RWPE2 (cell line): ENCODE measurements at regions not wholly inside any gene's neighbourhood (a gene's known extent, or its start where the extent isn't known, plus 50 kb on each side); places are given as distances from the start of the nearest gene placed in this dataset.
A peak's percentile ranks its signal among the peaks of the same experiment; 100 is the strongest.

Experiments
- ATAC-seq: fragments of 200-7000 bp; cut with Tn5 transposase; 3 replicates; pipeline ENCODE4 v1.9.1; 2021; ENCODE audit warnings: low read depth
- DNase-seq: peaks from one replicate; pipeline ENCODE4 v3.0.0-alpha.2; 2020; ENCODE audit warnings: low spot score
- H3K27ac ChIP-seq: fragments of 450-650 bp; 2 replicates; pipeline ENCODE4 v1.5.1; 2017; ENCODE audit warnings: mild to moderate bottlenecking; ENCODE audit not compliant: poor library complexity, severe bottlenecking
- H3K27me3 ChIP-seq: fragments of 250-450 bp; sonication (Bioruptor Pico); 2 replicates; pipeline ENCODE4 v1.5.1; 2021; ENCODE audit warnings: mild to moderate bottlenecking, moderate library complexity; ENCODE audit not compliant: insufficient read depth, poor library complexity, severe bottlenecking
- H3K36me3 ChIP-seq: fragments of 250-450 bp; sonication (Bioruptor Pico); 2 replicates; pipeline ENCODE4 v1.5.1; 2020; ENCODE audit warnings: low read depth, mild to moderate bottlenecking, moderate library complexity
- H3K4me1 ChIP-seq: fragments of 250-450 bp; sonication (Bioruptor Pico); 2 replicates; pipeline ENCODE4 v1.5.1; 2021; ENCODE audit warnings: mild to moderate bottlenecking, moderate library complexity; ENCODE audit not compliant: insufficient read depth, poor library complexity, severe bottlenecking
- H3K4me3 ChIP-seq: fragments of 250-450 bp; sonication (Bioruptor Pico); 2 replicates; pipeline ENCODE4 v1.5.1; 2021; ENCODE audit warnings: mild to moderate bottlenecking, moderate library complexity; ENCODE audit not compliant: severe bottlenecking
- H3K9me3 ChIP-seq: fragments of 250-450 bp; sonication (Bioruptor Pico); 2 replicates; pipeline ENCODE4 v1.5.1; 2021; ENCODE audit warnings: mild to moderate bottlenecking, moderate library complexity; ENCODE audit not compliant: severe bottlenecking
- TF ChIP-seq, protein P1 (sequence below): fragments of 450-650 bp; IDR thresholded peaks from one replicate; pipeline ENCODE4 v1.5.1; 2017; ENCODE audit warnings: mild to moderate bottlenecking, moderate library complexity; ENCODE audit not compliant: poor library complexity, severe bottlenecking

DNA sequence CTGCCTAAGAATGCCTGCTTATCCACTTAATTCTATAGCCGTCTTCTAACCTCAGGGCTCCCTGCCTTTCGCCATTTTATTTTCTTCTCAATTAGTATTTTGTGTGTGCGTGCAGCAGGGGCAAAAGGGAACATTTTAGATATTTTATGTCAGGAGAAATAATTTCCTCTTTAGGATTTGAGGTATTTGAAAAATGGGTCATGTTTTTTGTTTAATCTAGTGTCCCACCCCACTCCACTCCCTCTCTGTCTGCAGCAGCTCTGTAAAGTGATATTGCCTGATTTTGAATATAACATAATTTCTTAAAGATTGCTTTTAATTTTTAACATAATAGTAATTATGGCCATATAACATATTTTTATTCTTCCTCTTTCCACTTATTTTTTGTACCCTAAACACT is 593.2 kb upstream of the DPPA4 start:
- ATAC-seq, result 0 out of 3 replicates have a peak, but pooled peaks have one; percentile 25
- Histone ChIP-seq H3K9me3 (no peaks in the 10 kb centered on the region), H3K27ac (peak overlapping the region; percentile 62), H3K36me3 (no peaks in the 10 kb centered on the region), H3K4me3 (no peak overlapping the region), H3K27me3 (no peaks in the 10 kb centered on the region), H3K4me1 (peaks cover 24% of the 10 kb centered on the region)
- TF ChIP-seq, protein P1, sequence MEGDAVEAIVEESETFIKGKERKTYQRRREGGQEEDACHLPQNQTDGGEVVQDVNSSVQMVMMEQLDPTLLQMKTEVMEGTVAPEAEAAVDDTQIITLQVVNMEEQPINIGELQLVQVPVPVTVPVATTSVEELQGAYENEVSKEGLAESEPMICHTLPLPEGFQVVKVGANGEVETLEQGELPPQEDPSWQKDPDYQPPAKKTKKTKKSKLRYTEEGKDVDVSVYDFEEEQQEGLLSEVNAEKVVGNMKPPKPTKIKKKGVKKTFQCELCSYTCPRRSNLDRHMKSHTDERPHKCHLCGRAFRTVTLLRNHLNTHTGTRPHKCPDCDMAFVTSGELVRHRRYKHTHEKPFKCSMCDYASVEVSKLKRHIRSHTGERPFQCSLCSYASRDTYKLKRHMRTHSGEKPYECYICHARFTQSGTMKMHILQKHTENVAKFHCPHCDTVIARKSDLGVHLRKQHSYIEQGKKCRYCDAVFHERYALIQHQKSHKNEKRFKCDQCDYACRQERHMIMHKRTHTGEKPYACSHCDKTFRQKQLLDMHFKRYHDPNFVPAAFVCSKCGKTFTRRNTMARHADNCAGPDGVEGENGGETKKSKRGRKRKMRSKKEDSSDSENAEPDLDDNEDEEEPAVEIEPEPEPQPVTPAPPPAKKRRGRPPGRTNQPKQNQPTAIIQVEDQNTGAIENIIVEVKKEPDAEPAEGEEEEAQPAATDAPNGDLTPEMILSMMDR, result no peak
- no peak for DNase-seq

DNA sequence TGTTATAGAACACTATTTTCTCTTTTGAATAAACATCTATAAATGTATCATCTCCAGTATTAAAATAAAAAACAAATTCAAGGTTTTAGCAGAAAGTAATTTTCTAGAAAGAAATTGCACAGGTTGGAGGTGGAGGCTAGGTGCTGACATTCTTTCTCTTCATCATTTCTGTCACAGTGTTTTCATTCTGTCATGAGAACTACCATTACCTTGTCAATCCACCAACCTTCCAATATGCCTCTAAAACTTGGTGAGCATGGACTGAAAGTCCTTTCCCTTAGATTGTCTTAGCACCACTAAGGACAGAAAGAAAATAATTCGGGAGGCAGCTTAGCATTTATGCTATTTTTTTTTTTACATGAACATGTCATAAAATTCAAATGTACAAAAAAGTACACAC is 596.2 kb upstream of the DPPA4 start:
- no peak overlapping the region for H3K27ac ChIP-seq
- H3K9me3 ChIP-seq, result no peaks in the 10 kb centered on the region
- H3K4me1 ChIP-seq, result peaks cover 10% of the 10 kb centered on the region
- DNase-seq (no peak), ATAC-seq (no peak)
- TF ChIP-seq, protein P1, result no peak
- H3K27me3 ChIP-seq, result no peaks in the 10 kb centered on the region
- H3K36me3 ChIP-seq, result no peaks in the 10 kb centered on the region
- H3K4me3 ChIP-seq, result no peak overlapping the region

DNA sequence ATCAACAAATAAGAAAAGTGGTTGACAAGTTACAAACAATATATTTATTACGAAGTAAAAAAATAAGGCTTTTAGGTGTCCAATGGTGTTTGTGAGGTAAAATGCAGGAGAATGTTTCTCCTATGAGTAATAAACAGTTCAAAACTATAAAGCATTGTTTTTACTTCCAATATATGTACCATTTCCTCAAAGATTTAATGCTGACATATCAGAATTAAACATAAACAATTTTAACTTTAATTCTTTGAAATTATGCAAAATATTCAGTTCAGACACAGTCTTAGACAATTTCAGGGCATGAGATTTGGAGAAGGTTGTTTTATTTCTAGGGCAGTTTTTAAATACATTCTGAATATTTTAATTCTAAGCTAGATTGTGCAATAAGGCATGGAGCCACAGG is 602.5 kb upstream of the DPPA4 start:
- no peaks in the 10 kb centered on the region for H3K9me3 ChIP-seq
- H3K27me3 ChIP-seq, result no peaks in the 10 kb centered on the region
- TF ChIP-seq, protein P1, result no peak
- DNase-seq (no peak), ATAC-seq (no peak)
- H3K36me3 ChIP-seq, result no peaks in the 10 kb centered on the region
- H3K27ac ChIP-seq, result no peak overlapping the region
- H3K4me3 ChIP-seq, result no peak overlapping the region
- no peaks in the 10 kb centered on the region for H3K4me1 ChIP-seq

DNA sequence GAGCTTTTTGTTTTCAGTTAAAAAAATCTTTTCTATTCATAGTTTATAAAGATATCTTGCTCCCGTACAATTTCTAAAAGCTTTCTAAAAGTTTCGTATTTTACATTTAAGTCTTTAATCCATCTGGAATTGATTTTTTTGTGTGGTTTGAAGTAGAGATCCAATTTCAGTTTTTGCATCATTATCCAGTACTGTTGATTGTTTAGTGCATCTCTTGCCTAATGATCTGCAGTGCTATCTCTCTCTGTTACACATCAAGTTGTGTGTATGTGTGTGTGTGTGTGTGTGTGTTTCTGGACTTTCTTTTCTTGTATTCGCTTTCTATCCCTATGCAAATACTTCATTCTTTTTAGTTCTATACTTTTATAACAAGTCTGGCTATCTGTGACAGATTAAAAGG is 605.8 kb upstream of the DPPA4 start:
- Histone ChIP-seq H3K4me3 (no peak overlapping the region), H3K36me3 (no peaks in the 10 kb centered on the region), H3K27me3 (no peaks in the 10 kb centered on the region), H3K4me1 (no peaks in the 10 kb centered on the region), H3K9me3 (no peaks in the 10 kb centered on the region), H3K27ac (no peak overlapping the region)
- ATAC-seq (no peak), DNase-seq (no peak)
- TF ChIP-seq, protein P1, result no peak

DNA sequence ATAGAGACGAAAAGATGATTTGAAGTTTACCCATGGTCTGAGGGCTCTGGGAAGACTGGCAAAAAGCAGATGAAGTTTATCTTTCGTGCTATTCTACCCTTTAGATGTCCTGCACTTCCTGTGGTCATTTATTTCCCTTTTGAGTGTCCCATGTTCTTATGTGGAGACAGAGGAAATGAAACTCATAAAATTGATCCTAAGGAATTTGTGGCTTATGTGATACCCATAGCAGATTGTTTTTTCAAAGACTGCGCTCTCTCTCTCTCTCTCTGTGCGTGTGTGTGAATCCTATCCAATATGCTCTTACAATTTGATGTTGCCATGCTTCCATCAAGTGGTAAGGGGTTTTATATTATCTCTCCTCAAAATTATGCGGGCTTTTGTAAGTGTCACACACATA is 607.5 kb upstream of the DPPA4 start:
- TF ChIP-seq, protein P1, result no peak
- Histone ChIP-seq H3K4me3 (no peak overlapping the region), H3K4me1 (no peaks in the 10 kb centered on the region), H3K27me3 (no peaks in the 10 kb centered on the region), H3K36me3 (no peaks in the 10 kb centered on the region), H3K27ac (no peak overlapping the region), H3K9me3 (no peaks in the 10 kb centered on the region)
- ATAC-seq, result no peak
- no peak for DNase-seq
